H1 (cell line): ENCODE measurements at regions not wholly inside any gene's neighbourhood (a gene's known extent, or its start where the extent isn't known, plus 50 kb on each side); places are given as distances from the start of the nearest gene placed in this dataset.

Source experiments
- CTCF ChIA-PET: fragments of 300-600 bp; sonication (Branson Sonifier 250); formaldehyde crosslinking; loops from one replicate; lab custom pipeline; 2021; ENCODE audit not compliant: partially characterized antibody; lab: Charles Lee
- POLR2A ChIA-PET: fragments of 300-600 bp; sonication (Branson Sonifier 250); formaldehyde crosslinking; loops from one replicate; lab custom pipeline; 2021; ENCODE audit warnings: inconsistent platforms; ENCODE audit not compliant: partially characterized antibody; lab: Charles Lee
- DNase-seq, 2 experiments: peaks; one replicate each; pipeline versions ENCODE4 v3.0.0 to v3.0.0-alpha.2; 2010 to 2022; ENCODE audit warnings: low spot score in 2 of 2, low read depth in 1 of 2, mixed read lengths in 1 of 2
- FAIRE-seq: peaks from 2 replicates; lab custom pipeline; 2011; peaks lifted over from hg19 to GRCh38; lab: Jason Lieb, UNC
- H2AFZ ChIP-seq: 2 replicates; pipeline ENCODE4 v1.8.1; 2012; ENCODE audit warnings: low read length, inconsistent platforms
- H2AK5ac ChIP-seq: 2 replicates; pipeline ENCODE4 v1.6.1; 2013; ENCODE audit warnings: low read depth, low read length
- H2BK120ac ChIP-seq: replicated peaks from 2 replicates; pipeline ENCODE3; 2013; ENCODE audit warnings: low read depth, low read length, inconsistent platforms
- H2BK12ac ChIP-seq: 2 replicates; pipeline ENCODE4 v1.6.1; 2013; ENCODE audit warnings: low read depth, low read length
- H2BK15ac ChIP-seq: 2 replicates; pipeline ENCODE4 v1.6.1; 2013; ENCODE audit warnings: low read length
- H2BK20ac ChIP-seq: 2 replicates; pipeline ENCODE4 v1.6.1; 2013; ENCODE audit warnings: low read length
- H2BK5ac ChIP-seq: 2 replicates; pipeline ENCODE4 v1.6.1; 2013; ENCODE audit warnings: low read depth, low read length
- H3K14ac ChIP-seq: 2 replicates; pipeline ENCODE4 v1.6.1; 2013; ENCODE audit warnings: inconsistent platforms; ENCODE audit not compliant: insufficient read length
- H3K18ac ChIP-seq: 2 replicates; pipeline ENCODE4 v1.6.1; 2013; ENCODE audit warnings: low read length; ENCODE audit errors: extremely low read depth
- H3K23ac ChIP-seq: 2 replicates; pipeline ENCODE4 v1.6.1; 2013; ENCODE audit warnings: inconsistent platforms; ENCODE audit not compliant: insufficient read length
- H3K23me2 ChIP-seq: 2 replicates; pipeline ENCODE4 v1.6.1; 2013; ENCODE audit warnings: low read depth, low read length
- H3K27ac ChIP-seq: 2 replicates; pipeline ENCODE4 v1.6.1; 2011; ENCODE audit warnings: low read depth, low read length, inconsistent platforms
- H3K27me3 ChIP-seq, 4 experiments: replicated peaks in 1 of 4; 1 replicate in 1 of 4; 2 replicates in 3 of 4; pipeline versions ENCODE4 v1.6.1 to v1.8.1; 2011 to 2013; ENCODE audit warnings: low read length in 3 of 4, mild to moderate bottlenecking in 3 of 4, inconsistent platforms in 2 of 4, mixed read lengths in 2 of 4, moderate library complexity in 1 of 4; ENCODE audit not compliant: control insufficient read depth in 3 of 4, insufficient read depth in 3 of 4; ENCODE audit errors: extremely low read depth in 1 of 4
- H3K36me3 ChIP-seq, 4 experiments: 2 replicates each; pipeline versions ENCODE4 v1.6.1 to v1.8.1; 2011 to 2013; ENCODE audit warnings: mild to moderate bottlenecking in 4 of 4, low read length in 3 of 4, moderate library complexity in 2 of 4, control low read depth in 1 of 4, inconsistent platforms in 1 of 4; ENCODE audit not compliant: insufficient read depth in 4 of 4, control insufficient read depth in 2 of 4
- H3K4ac ChIP-seq: replicated peaks from 2 replicates; pipeline ENCODE3; 2013; ENCODE audit warnings: low read length, low read depth, mixed read lengths, inconsistent platforms; ENCODE audit not compliant: insufficient read length
- H3K4me1 ChIP-seq, 4 experiments: replicated peaks in 1 of 4; 1 replicate in 1 of 4; 2 replicates in 3 of 4; pipeline versions ENCODE4 v1.6.1 to v1.8.1; 2011 to 2013; ENCODE audit warnings: low read length in 3 of 4, inconsistent platforms in 2 of 4, mixed read lengths in 1 of 4; ENCODE audit not compliant: insufficient read depth in 4 of 4, control insufficient read depth in 3 of 4
- H3K4me2 ChIP-seq, 2 experiments: 2 replicates each; pipeline versions ENCODE4 v1.6.1 to v1.8.1; 2011 to 2013; ENCODE audit warnings: low read depth in 2 of 2, low read length in 2 of 2, control low read depth in 1 of 2, inconsistent platforms in 1 of 2, mild to moderate bottlenecking in 1 of 2; ENCODE audit not compliant: insufficient read depth in 1 of 2
- H3K4me3 ChIP-seq, 4 experiments: fragments of 200-600, 300-600 bp in 1 of 4; sonication (generic), shearing (Covaris generic), sonication (Bioruptor Twin) in 1 of 4; 2 replicates each; pipeline versions ENCODE4 v1.5.1 to v1.8.1; 2011 to 2016; ENCODE audit warnings: low read length in 4 of 4, low read depth in 3 of 4, control low read depth in 2 of 4, inconsistent platforms in 2 of 4, mild to moderate bottlenecking in 2 of 4, mixed read lengths in 1 of 4, moderate library complexity in 1 of 4; ENCODE audit not compliant: insufficient read depth in 2 of 4; ENCODE audit errors: extremely low read depth in 1 of 4
- H3K56ac ChIP-seq: replicated peaks from 2 replicates; pipeline ENCODE3; 2013; ENCODE audit warnings: low read depth, mild to moderate bottlenecking, mixed read lengths, low read length, inconsistent platforms; ENCODE audit not compliant: insufficient read length
- H3K79me1 ChIP-seq: 2 replicates; pipeline ENCODE4 v1.6.1; 2013; ENCODE audit warnings: low read depth, low read length, control low read depth
- H3K79me2 ChIP-seq, 2 experiments: 2 replicates each; pipeline versions ENCODE4 v1.6.1 to v1.8.1; 2012 to 2013; ENCODE audit warnings: low read length in 2 of 2, mild to moderate bottlenecking in 2 of 2, inconsistent platforms in 1 of 2; ENCODE audit not compliant: insufficient read depth in 2 of 2, control insufficient read depth in 1 of 2
- H3K9ac ChIP-seq, 4 experiments: replicated peaks in 1 of 4; 1 replicate in 1 of 4; 2 replicates in 3 of 4; pipeline versions ENCODE4 v1.6.1 to v1.8.1; 2011 to 2013; ENCODE audit warnings: low read depth in 3 of 4, low read length in 3 of 4, control low read depth in 2 of 4, mild to moderate bottlenecking in 2 of 4, moderate library complexity in 2 of 4, inconsistent platforms in 1 of 4; ENCODE audit errors: extremely low read depth in 1 of 4
- H3K9me3 ChIP-seq, 2 experiments: 2 replicates each; pipeline versions ENCODE4 v1.6.1 to v1.8.1; 2012 to 2013; ENCODE audit warnings: mild to moderate bottlenecking in 2 of 2, moderate library complexity in 2 of 2, control low read depth in 1 of 2, inconsistent platforms in 1 of 2, low read depth in 1 of 2, low read length in 1 of 2, mixed read lengths in 1 of 2; ENCODE audit not compliant: insufficient read depth in 2 of 2
- H4K20me1 ChIP-seq, 2 experiments: replicated peaks in 1 of 2; 2 replicates each; pipeline versions ENCODE3 to v1.8.1; 2011 to 2013; ENCODE audit warnings: inconsistent platforms in 2 of 2, low read length in 2 of 2, mild to moderate bottlenecking in 1 of 2; ENCODE audit not compliant: insufficient read depth in 2 of 2, control insufficient read depth in 1 of 2
- H4K5ac ChIP-seq: 2 replicates; pipeline ENCODE4 v1.6.1; 2013; ENCODE audit warnings: low read length, low read depth, mixed read lengths, inconsistent platforms; ENCODE audit not compliant: insufficient read length
- H4K8ac ChIP-seq: 2 replicates; pipeline ENCODE4 v1.8.0; 2013; ENCODE audit warnings: mild to moderate bottlenecking, moderate library complexity, low read length, inconsistent platforms; ENCODE audit not compliant: insufficient read depth; ENCODE audit errors: extremely low read depth
- H4K91ac ChIP-seq: replicated peaks from 2 replicates; pipeline ENCODE3; 2013; ENCODE audit warnings: low read length, mixed read lengths, inconsistent platforms; ENCODE audit not compliant: insufficient read length
- PHF8 ChIP-seq: fragments of 200-600 bp; sonication (generic); conservative IDR thresholded peaks from 2 replicates; pipeline ENCODE4 v1.7.1; 2012; ENCODE audit warnings: low read depth, mild to moderate bottlenecking, inconsistent platforms, low read length, moderate library complexity
- SIRT6 ChIP-seq: IDR thresholded peaks from one replicate; pipeline ENCODE4 v1.7.1; 2012; ENCODE audit warnings: low read length, inconsistent platforms
- WGBS, 2 experiments: shearing (Covaris generic) in 1 of 2; methylation state at CpG; one replicate each; pipeline versions ENCODE4 v1.1.6 to v1.1.7; 2013 to 2015; ENCODE audit warnings: low lambda C conversion rate in 2 of 2, mixed read lengths in 2 of 2, inconsistent platforms in 1 of 2, low coverage in 1 of 2, missing lambda C conversion rate in 1 of 2; ENCODE audit not compliant: insufficient replicate concordance in 2 of 2, insufficient coverage in 1 of 2, insufficient read length in 1 of 2; ENCODE audit errors: extremely low coverage in 1 of 2, missing lambda C conversion rate in 1 of 2; 5-methylcytosine and 5-hydroxymethylcytosine counted together

GRCh38 chr2:84131278-84131830, 327.7 kb downstream of the SUCLG1 start:
- Histone ChIP-seq H2BK5ac (no peak overlapping the region), H3K4ac (no peak overlapping the region), H3K4me1 (no peaks in the 10 kb centered on the region), H3K4me2 (no peak overlapping the region), H3K79me1 (no peaks in the 10 kb centered on the region), H2AK5ac (no peak overlapping the region), H3K18ac (no peak overlapping the region), H3K56ac (no peak overlapping the region), H2BK12ac (no peak overlapping the region), H3K27me3 (no peaks in the 10 kb centered on the region), H3K36me3 (no peaks in the 10 kb centered on the region), H3K9me3 (no peaks in the 10 kb centered on the region), H4K8ac (no peak overlapping the region), H2BK120ac (no peak overlapping the region), H4K20me1 (no peaks in the 10 kb centered on the region), H2BK20ac (no peak overlapping the region), H3K23me2 (no peaks in the 10 kb centered on the region), H4K5ac (no peak overlapping the region), H3K14ac (no peak overlapping the region), H2BK15ac (no peak overlapping the region), H3K4me3 (no peak overlapping the region), H3K79me2 (no peaks in the 10 kb centered on the region), H3K27ac (no peak overlapping the region), H2AFZ (no peak overlapping the region), H4K91ac (no peak overlapping the region), H3K23ac (no peak overlapping the region), H3K9ac (no peak overlapping the region)
- TF ChIP-seq PHF8: no peak
- no peak for TF ChIP-seq SIRT6
- ChIA-PET POLR2A (no interaction called here), CTCF (no interaction called here)
- DNase-seq (no peak), FAIRE-seq (no peak)
- WGBS, 2 experiments: 89% methylated on average over 1 of the region's 1 CpG; no CpG with 5 or more reads in 1 of the 2 experiments
